H9 (cell line): ENCODE measurements at regions not wholly inside any gene's neighbourhood (a gene's known extent, or its start where the extent isn't known, plus 50 kb on each side); places are given as distances from the start of the nearest gene placed in this dataset.

Experiments
- DNase-seq: peaks from one replicate; pipeline ENCODE4 v3.0.0-alpha.2; 2017
- H2AFZ ChIP-seq: one replicate; pipeline ENCODE4 v1.6.1; 2013; ENCODE audit warnings: mild to moderate bottlenecking, low read length, control low read depth, moderate library complexity
- H2AK5ac ChIP-seq: 2 replicates; pipeline ENCODE4 v1.6.1; 2013; ENCODE audit warnings: low read length, control low read depth, mixed read lengths; ENCODE audit not compliant: insufficient read length
- H2BK120ac ChIP-seq: one replicate; pipeline ENCODE4 v1.6.1; 2013; ENCODE audit warnings: low read depth, mild to moderate bottlenecking, low read length, control low read depth, inconsistent platforms; ENCODE audit not compliant: poor library complexity, severe bottlenecking
- H2BK12ac ChIP-seq: 2 replicates; pipeline ENCODE4 v1.6.1; 2013; ENCODE audit warnings: low read length, control low read depth, mixed read lengths, low read depth; ENCODE audit not compliant: insufficient read length
- H2BK15ac ChIP-seq: 2 replicates; pipeline ENCODE4 v1.6.1; 2013; ENCODE audit warnings: low read depth, low read length, control low read depth
- H2BK20ac ChIP-seq: one replicate; pipeline ENCODE4 v1.6.1; 2013; ENCODE audit warnings: low read depth, mild to moderate bottlenecking, low read length, control low read depth, inconsistent platforms; ENCODE audit not compliant: poor library complexity, severe bottlenecking
- H2BK5ac ChIP-seq: 2 replicates; pipeline ENCODE4 v1.6.1; 2013; ENCODE audit warnings: low read length, control low read depth, mixed read lengths; ENCODE audit not compliant: insufficient read length
- H3K14ac ChIP-seq: 2 replicates; pipeline ENCODE4 v1.6.1; 2013; ENCODE audit warnings: low read length, control low read depth; ENCODE audit not compliant: insufficient read depth
- H3K18ac ChIP-seq: 2 replicates; pipeline ENCODE4 v1.6.1; 2013; ENCODE audit warnings: low read depth, mild to moderate bottlenecking, mixed read lengths, low read length, control low read depth; ENCODE audit not compliant: insufficient read length
- H3K23ac ChIP-seq: 2 replicates; pipeline ENCODE4 v1.6.1; 2013; ENCODE audit warnings: low read length, control low read depth, mixed read lengths, low read depth; ENCODE audit not compliant: insufficient read length
- H3K23me2 ChIP-seq: 2 replicates; pipeline ENCODE4 v1.6.1; 2013; ENCODE audit warnings: low read depth, mild to moderate bottlenecking, mixed read lengths, low read length, control low read depth; ENCODE audit not compliant: insufficient read length, poor library complexity, severe bottlenecking
- H3K27ac ChIP-seq: 2 replicates; pipeline ENCODE4 v1.5.1; 2013; ENCODE audit warnings: low read length, control low read depth, mixed read lengths, low read depth; ENCODE audit not compliant: insufficient read length
- H3K27me3 ChIP-seq: 2 replicates; pipeline ENCODE4 v1.6.1; 2013; ENCODE audit warnings: low read length, control low read depth, inconsistent platforms; ENCODE audit not compliant: insufficient read depth
- H3K4ac ChIP-seq: 2 replicates; pipeline ENCODE4 v1.6.1; 2013; ENCODE audit warnings: low read depth, mild to moderate bottlenecking, control low read depth, inconsistent platforms, low read length, moderate library complexity
- H3K4me1 ChIP-seq: 2 replicates; pipeline ENCODE4 v1.6.1; 2013; ENCODE audit warnings: low read length, control low read depth, inconsistent platforms; ENCODE audit not compliant: insufficient read depth
- H3K4me2 ChIP-seq: 2 replicates; pipeline ENCODE4 v1.6.1; 2013; ENCODE audit warnings: low read length, control low read depth, mixed read lengths; ENCODE audit not compliant: insufficient read length, insufficient read depth
- H3K56ac ChIP-seq: 2 replicates; pipeline ENCODE4 v1.6.1; 2013; ENCODE audit warnings: low read depth, mild to moderate bottlenecking, mixed read lengths, low read length, control low read depth; ENCODE audit not compliant: insufficient read length
- H3K79me1 ChIP-seq: 2 replicates; pipeline ENCODE4 v1.6.1; 2013; ENCODE audit warnings: low read depth, mild to moderate bottlenecking, moderate library complexity, low read length, control low read depth, inconsistent platforms; ENCODE audit not compliant: insufficient read depth, poor library complexity, severe bottlenecking
- H3K79me2 ChIP-seq: 2 replicates; pipeline ENCODE4 v1.6.1; 2013; ENCODE audit warnings: low read length, control low read depth, inconsistent platforms; ENCODE audit not compliant: insufficient read depth
- H3K9ac ChIP-seq: 2 replicates; pipeline ENCODE4 v1.6.1; 2013; ENCODE audit warnings: low read length, control low read depth, mixed read lengths; ENCODE audit not compliant: insufficient read length; ENCODE audit errors: extremely low read depth
- H3K9me3 ChIP-seq: one replicate; pipeline ENCODE4 v1.6.1; 2013; ENCODE audit warnings: low read depth, low read length, inconsistent platforms; ENCODE audit not compliant: control insufficient read depth
- H3T11ph ChIP-seq: one replicate; pipeline ENCODE4 v1.6.1; 2013; ENCODE audit warnings: mild to moderate bottlenecking, low read length, control low read depth, inconsistent platforms
- H4K20me1 ChIP-seq: one replicate; pipeline ENCODE4 v1.6.1; 2013; ENCODE audit not compliant: control insufficient read depth, insufficient read length, insufficient read depth
- H4K5ac ChIP-seq: 2 replicates; pipeline ENCODE4 v1.6.1; 2013; ENCODE audit warnings: low read depth, mild to moderate bottlenecking, mixed read lengths, low read length, control low read depth; ENCODE audit not compliant: insufficient read length
- H4K8ac ChIP-seq: replicated peaks from 2 replicates; pipeline ENCODE4 v1.6.1; 2013; ENCODE audit warnings: low read length, control low read depth, mixed read lengths, low read depth; ENCODE audit not compliant: insufficient read length
- H4K91ac ChIP-seq: 2 replicates; pipeline ENCODE4 v1.6.1; 2013; ENCODE audit warnings: low read depth, mild to moderate bottlenecking, moderate library complexity, mixed read lengths, low read length, control low read depth; ENCODE audit not compliant: insufficient read length
- H3K27ac Mint-ChIP-seq, 3 experiments: 2 replicates in 2 of 3; 3 replicates in 1 of 3; pipeline ENCODE4 v1.8.0; 2020 to 2021; ENCODE audit warnings: mixed read lengths in 3 of 3, mild to moderate bottlenecking in 1 of 3, moderate library complexity in 1 of 3
- H3K27me3 Mint-ChIP-seq: 2 replicates; pipeline ENCODE4 v1.8.0; 2021; ENCODE audit warnings: low read depth, mild to moderate bottlenecking, moderate library complexity, mixed read lengths
- H3K36me3 Mint-ChIP-seq, 3 experiments: 2 replicates in 2 of 3; 3 replicates in 1 of 3; pipeline ENCODE4 v1.8.0; 2020 to 2021; ENCODE audit warnings: low read depth in 3 of 3, mixed read lengths in 3 of 3; ENCODE audit not compliant: insufficient read depth in 1 of 3
- H3K4me1 Mint-ChIP-seq, 2 experiments: 2 replicates each; pipeline ENCODE4 v1.8.0; 2020; ENCODE audit warnings: mixed read lengths in 2 of 2
- H3K4me3 Mint-ChIP-seq, 2 experiments: 2 replicates in 1 of 2; 3 replicates in 1 of 2; pipeline ENCODE4 v1.8.0; 2020 to 2021; ENCODE audit warnings: mild to moderate bottlenecking in 2 of 2, mixed read lengths in 2 of 2, moderate library complexity in 1 of 2
- H3K9me3 Mint-ChIP-seq, 2 experiments: 2 replicates in 1 of 2; 3 replicates in 1 of 2; pipeline ENCODE4 v1.8.0; 2020; ENCODE audit warnings: mild to moderate bottlenecking in 2 of 2, mixed read lengths in 2 of 2, moderate library complexity in 1 of 2
- CTCF ChIP-seq: fragments of 200-600 bp; sonication (generic); conservative IDR thresholded peaks from 3 replicates; pipeline ENCODE4 v1.8.0; 2021; ENCODE audit warnings: antibody characterized with exemption, mild to moderate bottlenecking
- WGBS: extraction: QIAGEN DNeasy Blood & Tissue Kit; methylation state at CpG from one replicate; pipeline ENCODE4 v1.1.7; 2013; ENCODE audit warnings: missing lambda C conversion rate, low lambda C conversion rate, mixed read lengths; ENCODE audit not compliant: insufficient read length; ENCODE audit errors: extremely low coverage; 5-methylcytosine and 5-hydroxymethylcytosine counted together

GRCh38 chr2:19139386-19139785 lies 219.0 kb downstream of the OSR1 start:
- no peaks in the 10 kb centered on the region for H3K23me2 ChIP-seq
- H3K4ac ChIP-seq, result no peak overlapping the region
- no peaks in the 10 kb centered on the region for H3K27me3 ChIP-seq
- no peak overlapping the region for H3K27ac Mint-ChIP-seq
- H3K27ac ChIP-seq, result no peak overlapping the region
- H3K23ac ChIP-seq, result no peak overlapping the region
- no peak overlapping the region for H2BK15ac ChIP-seq
- H3K27me3 Mint-ChIP-seq, result no peaks in the 10 kb centered on the region
- no peak overlapping the region for H2BK12ac ChIP-seq
- no peak for TF ChIP-seq CTCF
- no peak overlapping the region for H2AFZ ChIP-seq
- H4K91ac ChIP-seq, result no peak overlapping the region
- H3K9me3 Mint-ChIP-seq, result no peaks in the 10 kb centered on the region
- H3K79me2 ChIP-seq, result no peaks in the 10 kb centered on the region
- no peaks in the 10 kb centered on the region for H3K36me3 Mint-ChIP-seq
- no peak overlapping the region for H2BK5ac ChIP-seq
- H3K9me3 ChIP-seq, result no peaks in the 10 kb centered on the region
- no peak overlapping the region for H3K4me3 Mint-ChIP-seq
- no peak overlapping the region for H2BK120ac ChIP-seq
- no peak overlapping the region for H3K9ac ChIP-seq
- H3K18ac ChIP-seq, result no peak overlapping the region
- H2AK5ac ChIP-seq, result no peak overlapping the region
- no peaks in the 10 kb centered on the region for H3K4me1 ChIP-seq
- H3K79me1 ChIP-seq, result no peaks in the 10 kb centered on the region
- H3K56ac ChIP-seq, result no peak overlapping the region
- no peak overlapping the region for H3K14ac ChIP-seq
- no peak overlapping the region for H3T11ph ChIP-seq
- no peak overlapping the region for H3K4me2 ChIP-seq
- no peak for DNase-seq
- no CpG with 5 or more reads among the region's 1 CpG for WGBS
- no peaks in the 10 kb centered on the region for H4K20me1 ChIP-seq
- H4K8ac ChIP-seq, result no peak overlapping the region
- H4K5ac ChIP-seq, result no peak overlapping the region
- no peak overlapping the region for H2BK20ac ChIP-seq
- peaks cover 14 to 20% of the 10 kb centered on the region in 2 experiments for H3K4me1 Mint-ChIP-seq
